ENCODE measurements at regions not wholly inside any gene's neighbourhood (a gene's known extent, or its start where the extent isn't known, plus 50 kb on each side); places are given as distances from the start of the nearest gene placed in this dataset.

DNA sequence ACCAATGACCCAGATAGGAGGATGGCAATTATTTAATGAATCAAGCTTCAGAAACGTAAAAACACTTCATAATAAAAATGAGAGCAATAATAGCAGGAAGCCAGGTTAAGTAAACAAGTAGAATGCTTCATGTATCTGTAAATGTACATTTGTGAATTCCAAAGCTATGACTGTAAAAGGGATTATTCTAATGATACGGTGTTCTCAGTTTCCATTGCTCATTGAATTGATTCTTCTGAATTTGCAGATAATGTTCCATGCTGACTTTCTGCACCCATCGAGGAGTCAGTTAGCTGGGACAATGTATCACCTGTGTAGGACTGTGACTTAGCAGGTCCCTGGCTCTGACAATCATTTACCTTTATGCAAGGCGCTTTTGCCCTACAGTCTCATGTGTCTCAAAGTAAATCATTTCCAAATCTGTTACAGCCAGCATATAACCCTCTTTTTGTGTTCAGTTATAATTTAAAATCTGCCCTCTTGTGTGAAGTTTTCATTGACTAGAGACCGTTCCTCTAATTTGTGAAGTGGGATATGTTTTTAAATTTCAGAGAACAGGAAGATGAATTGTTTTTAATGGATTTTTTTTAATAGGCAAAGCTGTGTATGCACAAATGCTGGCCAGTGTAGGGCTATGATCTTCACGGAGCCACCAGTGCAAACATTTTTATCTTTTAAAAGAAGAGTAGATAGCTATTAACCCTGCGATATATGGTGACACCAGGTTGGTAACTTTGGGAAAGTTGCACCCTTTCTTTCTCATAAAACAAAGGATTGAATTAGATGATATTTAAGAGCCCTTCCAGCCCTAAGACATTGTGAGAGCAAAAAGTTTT lies 267.1 kb downstream of the KLF5 start:
- TF ChIP-seq, protein P1, sequence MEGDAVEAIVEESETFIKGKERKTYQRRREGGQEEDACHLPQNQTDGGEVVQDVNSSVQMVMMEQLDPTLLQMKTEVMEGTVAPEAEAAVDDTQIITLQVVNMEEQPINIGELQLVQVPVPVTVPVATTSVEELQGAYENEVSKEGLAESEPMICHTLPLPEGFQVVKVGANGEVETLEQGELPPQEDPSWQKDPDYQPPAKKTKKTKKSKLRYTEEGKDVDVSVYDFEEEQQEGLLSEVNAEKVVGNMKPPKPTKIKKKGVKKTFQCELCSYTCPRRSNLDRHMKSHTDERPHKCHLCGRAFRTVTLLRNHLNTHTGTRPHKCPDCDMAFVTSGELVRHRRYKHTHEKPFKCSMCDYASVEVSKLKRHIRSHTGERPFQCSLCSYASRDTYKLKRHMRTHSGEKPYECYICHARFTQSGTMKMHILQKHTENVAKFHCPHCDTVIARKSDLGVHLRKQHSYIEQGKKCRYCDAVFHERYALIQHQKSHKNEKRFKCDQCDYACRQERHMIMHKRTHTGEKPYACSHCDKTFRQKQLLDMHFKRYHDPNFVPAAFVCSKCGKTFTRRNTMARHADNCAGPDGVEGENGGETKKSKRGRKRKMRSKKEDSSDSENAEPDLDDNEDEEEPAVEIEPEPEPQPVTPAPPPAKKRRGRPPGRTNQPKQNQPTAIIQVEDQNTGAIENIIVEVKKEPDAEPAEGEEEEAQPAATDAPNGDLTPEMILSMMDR (IDR thresholded peaks at IDR 0.05; ENCODE audit: low read length, missing control alignments), result no peak
- H3K4me3 ChIP-seq (replicated peaks; ENCODE audit: low read depth, low read length), result no peak overlapping the region
- DNase-seq (ENCODE audit: low read depth), result no peak

DNA sequence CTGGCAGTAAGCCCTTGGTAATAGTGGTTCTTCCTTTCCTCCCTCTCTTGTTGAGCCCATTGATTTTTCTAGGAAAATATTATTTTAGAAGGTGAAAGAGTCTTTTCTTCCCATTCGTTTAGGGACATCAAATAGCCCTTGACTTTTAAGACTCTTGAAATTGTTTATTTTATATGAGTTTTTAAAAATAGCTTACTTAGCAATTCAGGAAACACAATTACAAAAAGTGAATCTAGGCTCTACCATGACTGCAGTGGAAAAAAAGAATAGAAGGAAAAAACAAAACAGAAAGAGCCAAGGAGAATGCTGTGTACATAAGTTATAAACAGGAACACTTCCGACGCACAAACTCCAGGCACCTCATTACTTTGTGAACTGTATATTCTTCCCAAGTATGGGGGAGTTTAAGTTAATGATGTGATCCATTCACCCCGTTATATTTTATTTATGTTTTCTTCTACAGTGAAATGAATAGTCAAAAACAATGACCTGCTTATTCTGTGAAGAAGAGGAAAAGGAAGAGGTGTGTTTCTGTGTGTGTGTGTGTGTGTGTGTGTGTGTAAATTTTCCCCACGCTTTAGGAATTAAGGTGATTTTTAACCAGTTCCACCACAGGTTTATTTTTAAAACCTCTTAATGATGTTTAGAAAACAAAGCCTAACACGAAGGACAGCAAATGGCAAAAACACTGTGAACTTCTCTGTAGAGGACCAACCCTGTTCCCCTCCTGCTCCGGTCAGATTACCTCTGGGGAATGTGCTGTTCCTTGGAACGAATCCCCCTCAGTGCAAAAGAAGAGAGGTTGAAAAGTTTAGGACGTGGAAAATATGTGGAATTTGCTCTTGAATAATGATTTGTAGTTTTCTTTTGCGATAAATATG lies 266.3 kb downstream of the KLF5 start:
- DNase-seq (ENCODE audit: low read depth), result no peak
- no peak overlapping the region for H3K4me3 ChIP-seq (replicated peaks; ENCODE audit: low read depth, low read length)
- TF ChIP-seq, protein P1 (IDR thresholded peaks at IDR 0.05; ENCODE audit: low read length, missing control alignments), result no peak

GRCh38 chr13:73323615-73324014 lies 264.8 kb downstream of the KLF5 start:
- TF ChIP-seq, protein P1 (IDR thresholded peaks at IDR 0.05; ENCODE audit: low read length, missing control alignments), result no peak
- DNase-seq (ENCODE audit: low read depth), result no peak

DNA sequence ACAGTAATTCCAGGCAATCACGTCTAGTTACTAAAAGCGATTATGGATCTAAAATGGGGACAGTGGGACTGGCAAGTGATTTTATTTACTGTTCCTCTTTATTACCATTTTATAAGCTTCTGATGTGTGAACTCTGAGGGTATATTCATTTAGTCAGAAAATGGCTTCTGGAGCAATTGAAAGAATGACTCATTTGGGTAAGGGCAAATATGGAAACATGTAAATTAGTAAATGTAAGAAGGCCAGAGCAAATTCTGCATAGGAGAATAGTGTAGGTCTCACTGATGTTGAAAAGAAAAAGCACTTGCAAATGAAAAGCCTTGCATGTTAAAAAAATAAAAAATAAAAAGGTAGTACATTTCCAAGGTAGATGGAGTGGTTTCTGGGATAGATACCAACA lies 262.2 kb downstream of the KLF5 start:
- no peak for DNase-seq (ENCODE audit: low read depth)
- H3K4me3 ChIP-seq (replicated peaks; ENCODE audit: low read depth, low read length), result no peak overlapping the region
- TF ChIP-seq, protein P1 (IDR thresholded peaks at IDR 0.05; ENCODE audit: low read length, missing control alignments), result no peak

More at GRCh38 chr13:73323615-73324014, 264.8 kb downstream of the KLF5 start:
- H3K4me3 ChIP-seq (replicated peaks; ENCODE audit: low read depth, low read length), result no peak overlapping the region

DNA sequence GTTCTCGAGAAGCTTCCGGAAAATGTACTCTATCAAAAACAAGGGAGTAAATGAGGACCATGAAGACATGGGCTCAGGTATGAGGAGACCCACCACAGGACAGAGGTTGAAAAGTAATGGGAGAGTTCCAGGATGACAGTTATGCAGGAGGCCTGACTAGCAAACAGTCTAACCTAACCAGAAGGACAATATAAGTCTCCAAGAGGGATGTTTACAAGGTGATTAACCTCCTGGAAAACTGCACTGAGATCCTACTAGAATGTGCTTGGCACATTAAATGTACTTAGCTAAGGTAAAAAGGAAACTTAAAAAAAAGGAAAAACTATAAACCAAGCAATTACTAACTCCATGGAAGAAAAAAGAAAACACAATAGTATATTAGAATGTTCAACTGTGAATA lies 258.3 kb downstream of the KLF5 start:
- TF ChIP-seq, protein P1 (IDR thresholded peaks at IDR 0.05; ENCODE audit: low read length, missing control alignments), result no peak
- no peak for DNase-seq (ENCODE audit: low read depth)
- H3K4me3 ChIP-seq (replicated peaks; ENCODE audit: low read depth, low read length), result no peak overlapping the region

DNA sequence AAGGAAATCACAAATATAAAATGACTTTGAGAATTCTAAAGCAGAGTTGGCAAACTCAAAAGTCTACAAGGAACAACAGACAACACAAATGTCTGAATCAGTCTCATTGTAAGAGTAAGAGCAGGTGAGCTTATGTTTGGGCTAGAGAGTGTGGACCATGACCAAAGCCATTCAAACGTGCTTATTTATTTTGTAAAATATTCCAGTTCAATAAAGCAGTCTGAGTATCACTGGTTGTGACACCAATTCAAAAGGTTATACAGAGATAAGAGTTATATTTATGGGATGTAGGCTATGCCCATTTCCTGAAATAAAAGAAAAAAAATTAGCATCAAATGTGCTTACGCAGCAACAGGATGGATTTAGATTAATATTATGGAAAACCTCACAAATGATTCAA lies 251.6 kb downstream of the KLF5 start:
- DNase-seq (ENCODE audit: low read depth), result no peak
- TF ChIP-seq, protein P1 (IDR thresholded peaks at IDR 0.05; ENCODE audit: low read length, missing control alignments), result no peak
- H3K4me3 ChIP-seq (replicated peaks; ENCODE audit: low read depth, low read length), result no peak overlapping the region

Measured in fibroblast of pulmonary artery (primary cell).